ENCODE measurements at regions not wholly inside any gene's neighbourhood (a gene's known extent, or its start where the extent isn't known, plus 50 kb on each side); places are given as distances from the start of the nearest gene placed in this dataset.

DNA sequence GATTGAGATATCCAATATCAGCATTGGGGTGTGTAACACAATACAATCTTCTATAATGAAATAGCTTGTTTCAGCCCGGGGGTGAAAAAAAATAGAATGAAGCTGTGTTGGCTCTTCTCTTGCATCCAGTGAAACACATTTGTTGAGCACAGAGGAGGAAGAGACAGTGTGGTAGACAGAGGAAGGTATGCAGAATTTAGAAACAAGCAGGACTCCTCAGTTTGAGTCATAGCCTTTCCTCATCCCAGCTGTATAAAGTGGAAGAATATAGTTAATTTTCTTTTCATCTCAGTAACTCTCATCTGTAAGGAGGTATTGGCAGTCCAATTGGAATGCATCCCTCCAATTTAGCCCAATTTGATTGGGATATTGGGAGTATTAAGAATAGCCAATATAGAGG, 302.2 kb upstream of the VLDLR start:
- DNase-seq = no peak

DNA sequence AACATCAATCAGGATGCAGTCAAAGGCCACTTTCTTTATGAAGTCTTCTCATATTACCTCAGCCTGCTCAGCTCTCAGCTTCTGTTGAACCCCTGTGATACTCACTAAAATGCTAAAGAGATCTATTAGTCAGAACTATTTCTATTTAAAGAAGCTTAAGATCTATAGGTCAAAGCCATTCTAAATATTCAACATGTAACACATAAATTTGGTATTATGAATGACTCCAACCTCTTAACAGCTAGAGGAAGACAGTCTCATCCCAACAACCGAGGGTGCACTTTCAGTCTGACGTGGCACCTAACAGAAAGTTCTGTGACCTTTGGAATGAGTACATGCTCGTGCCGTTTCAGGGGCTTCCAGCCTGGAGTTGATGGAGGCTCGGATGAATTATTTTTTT, 301.5 kb upstream of the VLDLR start:
- no peak for DNase-seq

DNA sequence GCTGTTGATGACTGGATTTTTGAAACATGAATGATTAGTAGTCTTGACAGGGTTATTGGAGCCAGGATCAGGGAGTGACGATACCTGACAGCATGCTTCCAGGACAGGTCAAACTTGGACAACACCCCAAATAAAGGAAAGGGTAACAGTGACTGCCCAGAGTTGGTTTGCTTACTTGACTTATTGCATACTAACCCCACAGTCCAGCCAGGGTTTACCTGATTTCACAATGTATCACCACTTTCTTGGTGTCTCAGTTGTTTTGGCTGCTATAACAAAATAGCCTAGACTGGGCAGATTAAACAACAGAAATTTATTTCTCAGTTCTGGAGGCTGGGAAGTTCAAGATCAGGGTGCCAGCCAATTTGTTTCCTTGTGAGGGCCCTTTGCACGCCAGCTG, 301.0 kb upstream of the VLDLR start:
- no peak for DNase-seq

GRCh38 chr9:2321523-2322148, 300.0 kb upstream of the VLDLR start:
- no peak for DNase-seq

DNA sequence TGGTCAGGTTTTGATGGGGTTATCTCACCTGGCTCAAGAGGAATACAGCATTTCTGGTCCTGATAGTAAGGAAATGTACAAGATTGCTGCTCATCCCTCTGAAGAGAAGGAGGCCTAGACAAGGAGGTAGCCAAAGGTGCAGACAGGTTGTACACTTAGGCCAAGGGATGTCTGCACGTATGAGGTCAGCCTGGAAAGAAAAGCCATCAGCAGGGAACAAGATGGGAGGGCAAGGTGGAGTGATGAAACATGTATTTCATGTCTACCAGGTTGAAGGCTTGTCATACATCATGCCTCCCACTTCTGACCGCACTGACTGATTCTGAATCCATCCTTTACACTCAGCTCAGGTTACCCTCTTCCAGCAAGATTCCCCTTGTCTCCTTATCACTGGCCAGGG, 296.8 kb upstream of the VLDLR start:
- no peak for DNase-seq

GRCh38 chr9:2332663-2333062, 288.9 kb upstream of the VLDLR start:
- no peak for DNase-seq

GRCh38 chr9:2335260-2335659, 286.3 kb upstream of the VLDLR start:
- DNase-seq = no peak

GRCh38 chr9:2336055-2336454, 285.5 kb upstream of the VLDLR start:
- no peak for DNase-seq

DNA sequence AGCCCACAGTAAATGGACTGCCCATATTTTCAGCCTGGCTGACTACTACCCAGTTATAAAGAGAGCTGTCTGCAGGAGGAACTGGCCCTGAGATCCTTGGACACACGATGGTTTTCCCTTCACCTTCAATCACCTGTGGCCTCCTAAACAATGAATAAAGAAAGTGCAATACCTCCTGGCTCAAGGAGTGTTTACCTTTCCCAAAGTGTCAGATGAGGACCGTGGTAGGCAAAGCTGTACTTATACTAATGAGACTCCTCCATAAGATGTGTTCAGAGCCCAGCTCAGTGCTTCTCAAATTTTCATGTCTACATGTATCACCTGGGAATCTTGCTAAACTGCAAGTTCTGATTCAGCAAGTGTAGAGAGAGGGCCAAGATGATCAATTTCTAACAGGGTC, 284.5 kb upstream of the VLDLR start:
- DNase-seq = no peak

- no peak for DNase-seq
These were observed 284.0 kb upstream of the VLDLR start for GRCh38 chr9:2337627-2338026.

GRCh38 chr9:2338777-2339365, 282.7 kb upstream of the VLDLR start:
- no peak for DNase-seq

DNA sequence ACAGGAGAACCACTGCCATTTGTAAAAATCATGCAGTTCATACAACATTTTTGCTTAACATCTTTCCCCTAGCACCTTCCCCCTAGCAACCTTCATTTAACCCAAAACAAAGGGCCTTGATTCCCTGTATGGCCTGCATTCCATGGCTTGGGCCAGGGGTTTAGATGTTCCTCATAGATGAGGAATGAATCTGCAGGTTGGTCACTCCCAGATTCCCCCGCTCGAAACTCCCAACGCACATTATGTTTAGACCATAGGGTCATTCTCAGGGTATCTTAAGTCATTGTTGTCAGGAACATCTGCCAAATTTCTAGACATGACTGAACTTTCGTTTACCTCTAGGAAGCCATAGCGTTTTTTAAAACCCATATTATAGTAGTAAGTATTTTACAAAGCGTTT, 282.2 kb upstream of the VLDLR start:
- no peak for DNase-seq

- no peak for DNase-seq
These were observed 281.4 kb upstream of the VLDLR start for GRCh38 chr9:2340046-2340760.

DNA sequence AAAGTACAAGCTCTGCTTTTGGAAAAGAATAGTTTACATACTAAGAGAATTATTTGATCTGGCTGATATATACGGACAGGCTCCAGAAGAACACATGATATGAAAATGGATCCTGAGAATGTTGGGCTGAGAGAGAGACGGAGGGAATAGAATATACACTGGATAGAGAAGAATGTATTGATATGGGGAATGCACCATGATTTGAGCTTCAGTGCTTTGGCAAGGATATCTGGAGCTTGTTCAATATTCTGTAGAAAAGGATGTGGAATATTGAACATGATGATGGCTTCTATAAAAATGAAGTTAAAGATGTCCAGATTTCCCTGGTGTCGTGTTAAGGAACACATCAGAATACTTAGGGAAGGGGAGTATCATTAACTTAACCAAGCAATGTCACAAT, 280.5 kb upstream of the VLDLR start:
- no peak for DNase-seq

GRCh38 chr9:2341956-2342355, 279.6 kb upstream of the VLDLR start:
- DNase-seq = no peak

DNA sequence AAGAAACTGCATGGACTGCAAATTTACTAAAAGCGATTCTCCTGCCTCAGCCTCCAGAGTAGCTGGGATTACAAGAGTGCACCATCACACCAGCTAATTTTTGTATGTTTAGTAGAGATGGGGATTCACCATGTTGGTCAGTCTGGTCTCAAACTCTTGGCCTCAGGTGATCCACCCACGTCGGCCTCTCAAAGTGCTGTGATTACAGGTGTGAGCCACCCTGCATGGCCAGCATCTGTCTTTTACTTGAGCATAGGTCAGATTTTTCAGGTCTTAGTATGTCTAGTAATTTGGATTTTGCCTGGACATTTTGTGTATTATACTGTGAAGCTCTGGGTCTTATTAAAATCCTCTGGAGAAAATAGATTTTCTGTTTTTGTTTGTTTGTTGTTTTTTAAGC, 277.8 kb upstream of the VLDLR start:
- no peak for DNase-seq

DNA sequence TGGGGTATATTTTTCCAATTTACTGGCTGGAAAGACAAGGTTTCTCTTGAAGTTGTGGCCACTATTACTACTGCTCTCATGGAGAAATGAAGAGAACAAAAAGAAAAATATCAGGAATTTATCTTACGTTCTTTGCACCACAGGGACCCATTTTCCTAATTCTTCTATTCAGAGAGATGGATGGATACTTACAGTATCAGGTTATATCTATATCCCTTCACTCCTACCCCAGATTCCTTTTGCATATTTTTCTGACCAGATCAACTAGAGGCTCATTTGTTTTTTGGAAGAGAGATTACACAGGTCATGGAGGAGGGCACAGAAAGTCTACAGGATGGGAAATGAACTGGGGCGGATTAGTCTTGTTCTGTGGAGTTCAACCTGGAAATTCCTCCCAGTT, 277.2 kb upstream of the VLDLR start:
- no peak for DNase-seq

DNA sequence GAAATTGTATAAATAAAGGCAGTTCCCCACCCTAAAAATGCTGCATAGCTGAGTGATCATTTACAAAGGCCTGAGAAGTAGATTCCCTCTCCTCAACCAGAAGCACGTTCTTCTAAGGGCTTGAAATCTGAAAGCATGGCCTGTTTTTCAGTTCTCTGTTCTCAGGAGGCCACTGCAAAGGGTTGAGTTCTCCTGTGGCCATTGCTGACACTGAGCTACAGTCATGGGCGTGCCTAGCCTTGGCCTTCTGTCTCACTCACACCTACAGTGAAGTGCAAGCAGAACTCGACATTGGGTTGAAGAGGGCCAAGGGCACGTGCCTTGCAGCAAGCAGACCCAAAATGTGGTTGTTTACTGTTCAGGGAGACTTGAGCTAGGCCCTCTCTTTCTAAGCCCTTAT, 276.6 kb upstream of the VLDLR start:
- DNase-seq = no peak

GRCh38 chr9:2346277-2346913, 275.2 kb upstream of the VLDLR start:
- DNase-seq = no peak

DNA sequence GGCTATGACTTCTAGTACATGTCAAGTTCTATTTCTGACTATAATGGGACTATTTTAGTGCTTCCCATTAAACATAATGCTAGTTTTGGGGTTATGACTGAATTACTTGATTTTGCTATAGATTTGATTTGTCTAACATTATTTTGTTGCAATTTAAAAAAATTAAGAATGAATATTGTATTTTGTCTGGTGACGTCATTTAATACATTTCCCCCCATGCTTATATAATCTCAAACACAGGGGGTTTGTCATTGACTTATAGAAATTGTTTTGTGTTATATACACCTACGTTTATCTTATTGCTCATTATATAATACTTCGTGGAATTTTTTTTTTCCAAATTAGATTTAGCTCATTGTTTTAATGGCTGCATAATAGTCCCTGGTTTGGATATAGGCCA, 270.3 kb upstream of the VLDLR start:
- DNase-seq = no peak

GRCh38 chr9:2354216-2354615, 267.4 kb upstream of the VLDLR start:
- no peak for DNase-seq

GRCh38 chr9:2354856-2355696, 266.5 kb upstream of the VLDLR start:
- no peak for DNase-seq

GRCh38 chr9:2355697-2355983, 265.9 kb upstream of the VLDLR start:
- DNase-seq = no peak
